GM12878 (cell line): ENCODE measurements at regions not wholly inside any gene's neighbourhood (a gene's known extent, or its start where the extent isn't known, plus 50 kb on each side); places are given as distances from the start of the nearest gene placed in this dataset.

Source experiments
- CHD2 ChIP-seq: IDR thresholded peaks from 2 replicates; pipeline ENCODE4 v1.6.1; 2011; ENCODE audit warnings: low read depth, low read length, improper control_type of control experiment, borderline replicate concordance
- NR2F1 ChIP-seq: fragments of 450-650 bp; conservative IDR thresholded peaks from 2 replicates; pipeline ENCODE4 v1.6.1; 2017; ENCODE audit warnings: mild to moderate bottlenecking
- RAD21 ChIP-seq: IDR thresholded peaks from 2 replicates; pipeline ENCODE4 v1.6.1; 2011; ENCODE audit warnings: mild to moderate bottlenecking, low read depth, low read length, moderate library complexity; ENCODE audit not compliant: insufficient read depth
- SP1 ChIP-seq: IDR thresholded peaks from one replicate; pipeline ENCODE4 v1.6.1; 2011; ENCODE audit warnings: low read depth, low read length
- TF ChIP-seq, protein P1 (sequence below): IDR thresholded peaks from 2 replicates; pipeline ENCODE4 v1.6.1; 2011; ENCODE audit warnings: low read depth, mild to moderate bottlenecking, low read length, moderate library complexity, borderline replicate concordance; ENCODE audit errors: extremely low read depth
- TF ChIP-seq, protein P2 (sequence below), 3 experiments: IDR thresholded peaks in 2 of 3; conservative IDR thresholded peaks in 1 of 3; 2 replicates each; pipeline ENCODE4 v1.5.1; 2011; ENCODE audit warnings: low read depth in 3 of 3, low read length in 3 of 3, mild to moderate bottlenecking in 3 of 3, control low read depth in 2 of 3, moderate library complexity in 2 of 3, inconsistent platforms in 1 of 3, mixed read lengths in 1 of 3; ENCODE audit not compliant: control insufficient read depth in 2 of 3, insufficient read depth in 1 of 3; ENCODE audit errors: extremely low read depth in 1 of 3
- TF ChIP-seq, protein P3 (sequence below): fragments of 450-650 bp; IDR thresholded peaks from 2 replicates; pipeline ENCODE4 v1.6.1; 2018; ENCODE audit warnings: borderline replicate concordance, mild to moderate bottlenecking; ENCODE audit not compliant: partially characterized antibody

DNA sequence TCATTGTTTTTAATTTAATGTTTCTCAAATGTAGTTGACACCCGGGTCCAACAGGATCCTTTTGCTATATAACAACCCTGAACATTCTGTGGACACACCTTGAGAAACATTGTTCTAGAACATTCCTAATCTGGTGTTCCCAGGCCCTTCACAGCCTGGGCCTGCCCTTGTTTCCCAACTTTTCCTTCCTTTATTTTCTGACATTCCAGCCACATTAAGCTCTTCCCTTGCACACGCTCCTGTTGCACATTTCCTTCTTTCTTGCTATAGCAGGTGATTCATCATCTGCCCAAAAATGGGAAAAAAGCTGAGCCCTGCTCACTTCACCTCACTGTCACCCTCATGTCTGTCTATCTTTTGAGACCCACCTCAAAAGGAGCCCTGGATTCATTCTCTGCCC is 67.9 kb upstream of the MARCHF10 start:
- TF ChIP-seq, protein P1, sequence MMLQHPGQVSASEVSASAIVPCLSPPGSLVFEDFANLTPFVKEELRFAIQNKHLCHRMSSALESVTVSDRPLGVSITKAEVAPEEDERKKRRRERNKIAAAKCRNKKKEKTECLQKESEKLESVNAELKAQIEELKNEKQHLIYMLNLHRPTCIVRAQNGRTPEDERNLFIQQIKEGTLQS: no peak
- TF ChIP-seq RAD21 (no peak), CHD2 (no peak), NR2F1 (no peak), SP1 (no peak)
- TF ChIP-seq, protein P2, sequence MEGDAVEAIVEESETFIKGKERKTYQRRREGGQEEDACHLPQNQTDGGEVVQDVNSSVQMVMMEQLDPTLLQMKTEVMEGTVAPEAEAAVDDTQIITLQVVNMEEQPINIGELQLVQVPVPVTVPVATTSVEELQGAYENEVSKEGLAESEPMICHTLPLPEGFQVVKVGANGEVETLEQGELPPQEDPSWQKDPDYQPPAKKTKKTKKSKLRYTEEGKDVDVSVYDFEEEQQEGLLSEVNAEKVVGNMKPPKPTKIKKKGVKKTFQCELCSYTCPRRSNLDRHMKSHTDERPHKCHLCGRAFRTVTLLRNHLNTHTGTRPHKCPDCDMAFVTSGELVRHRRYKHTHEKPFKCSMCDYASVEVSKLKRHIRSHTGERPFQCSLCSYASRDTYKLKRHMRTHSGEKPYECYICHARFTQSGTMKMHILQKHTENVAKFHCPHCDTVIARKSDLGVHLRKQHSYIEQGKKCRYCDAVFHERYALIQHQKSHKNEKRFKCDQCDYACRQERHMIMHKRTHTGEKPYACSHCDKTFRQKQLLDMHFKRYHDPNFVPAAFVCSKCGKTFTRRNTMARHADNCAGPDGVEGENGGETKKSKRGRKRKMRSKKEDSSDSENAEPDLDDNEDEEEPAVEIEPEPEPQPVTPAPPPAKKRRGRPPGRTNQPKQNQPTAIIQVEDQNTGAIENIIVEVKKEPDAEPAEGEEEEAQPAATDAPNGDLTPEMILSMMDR (IDR thresholded peaks at IDR 0.05 in 2 of 3, conservative IDR thresholded peaks at IDR 0.05 in 1 of 3; ENCODE audit: control insufficient read depth in 2 of 3, extremely low read depth in 1 of 3, insufficient read depth in 1 of 3, low read depth in 3 of 3, low read length in 3 of 3): no peak
- TF ChIP-seq, protein P3, sequence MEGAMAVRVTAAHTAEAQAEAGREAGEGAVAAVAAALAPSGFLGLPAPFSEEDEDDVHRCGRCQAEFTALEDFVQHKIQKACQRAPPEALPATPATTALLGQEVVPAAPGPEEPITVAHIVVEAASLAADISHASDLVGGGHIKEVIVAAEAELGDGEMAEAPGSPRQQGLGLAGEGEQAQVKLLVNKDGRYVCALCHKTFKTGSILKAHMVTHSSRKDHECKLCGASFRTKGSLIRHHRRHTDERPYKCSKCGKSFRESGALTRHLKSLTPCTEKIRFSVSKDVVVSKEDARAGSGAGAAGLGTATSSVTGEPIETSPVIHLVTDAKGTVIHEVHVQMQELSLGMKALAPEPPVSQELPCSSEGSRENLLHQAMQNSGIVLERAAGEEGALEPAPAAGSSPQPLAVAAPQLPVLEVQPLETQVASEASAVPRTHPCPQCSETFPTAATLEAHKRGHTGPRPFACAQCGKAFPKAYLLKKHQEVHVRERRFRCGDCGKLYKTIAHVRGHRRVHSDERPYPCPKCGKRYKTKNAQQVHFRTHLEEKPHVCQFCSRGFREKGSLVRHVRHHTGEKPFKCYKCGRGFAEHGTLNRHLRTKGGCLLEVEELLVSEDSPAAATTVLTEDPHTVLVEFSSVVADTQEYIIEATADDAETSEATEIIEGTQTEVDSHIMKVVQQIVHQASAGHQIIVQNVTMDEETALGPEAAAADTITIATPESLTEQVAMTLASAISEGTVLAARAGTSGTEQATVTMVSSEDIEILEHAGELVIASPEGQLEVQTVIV: no peak
